CD14-positive monocyte (primary cell): ENCODE measurements at regions not wholly inside any gene's neighbourhood (a gene's known extent, or its start where the extent isn't known, plus 50 kb on each side); places are given as distances from the start of the nearest gene placed in this dataset.
"Not testable (repeated sequence)": the region's sequence is repeated elsewhere in the genome, so short reads cannot be mapped to it uniquely, and the experiment has no call there.

Source experiments
- DNase-seq, 3 donors: peaks; one replicate each; pipeline ENCODE4 v3.0.0-alpha.2; 2011 to 2022
- H2AFZ ChIP-seq: 2 replicates; pipeline ENCODE4 v1.6.0; 2012; ENCODE audit warnings: mild to moderate bottlenecking, low read depth, low read length, inconsistent platforms; ENCODE audit not compliant: insufficient read depth, poor library complexity, severe bottlenecking
- H3K27ac ChIP-seq, 2 donors: 1 replicate in 1 of 2; 2 replicates in 1 of 2; pipeline ENCODE4 v1.5.1; 2012 to 2013; ENCODE audit warnings: low read length in 2 of 2, control low read depth in 1 of 2, inconsistent platforms in 1 of 2, low read depth in 1 of 2, mild to moderate bottlenecking in 1 of 2
- H3K27me3 ChIP-seq, 2 donors: one replicate each; pipeline versions ENCODE4 v1.6.0 to v1.6.1; 2011 to 2013; ENCODE audit warnings: low read length in 2 of 2; ENCODE audit not compliant: control insufficient read depth in 2 of 2, insufficient read depth in 2 of 2
- H3K36me3 ChIP-seq, 2 donors: replicated peaks in 1 of 2; 1 replicate in 1 of 2; 2 replicates in 1 of 2; pipeline versions ENCODE4 v1.5.1 to v1.6.1; 2012 to 2013; ENCODE audit warnings: low read length in 2 of 2, control low read depth in 1 of 2, inconsistent platforms in 1 of 2, mild to moderate bottlenecking in 1 of 2; ENCODE audit not compliant: insufficient read depth in 2 of 2, control insufficient read depth in 1 of 2
- H3K4me1 ChIP-seq, 2 donors: 1 replicate in 1 of 2; 2 replicates in 1 of 2; pipeline versions ENCODE4 v1.5.1 to v1.6.1; 2012 to 2013; ENCODE audit warnings: low read length in 2 of 2, control low read depth in 1 of 2, inconsistent platforms in 1 of 2, mild to moderate bottlenecking in 1 of 2, moderate library complexity in 1 of 2; ENCODE audit not compliant: insufficient read depth in 2 of 2, control insufficient read depth in 1 of 2
- H3K4me2 ChIP-seq: replicated peaks from 2 replicates; pipeline ENCODE3; 2012; ENCODE audit warnings: low read length, moderate library complexity, mild to moderate bottlenecking; ENCODE audit not compliant: poor library complexity, severe bottlenecking; ENCODE audit errors: extremely low read depth
- H3K4me3 ChIP-seq, 3 experiments: fragments of 200-600 bp in 1 of 3; sonication (generic) in 1 of 3; replicated peaks in 1 of 3; 1 replicate in 2 of 3; 2 replicates in 1 of 3; pipeline ENCODE4 v1.5.1; 2011 to 2013; ENCODE audit warnings: low read length in 3 of 3, mild to moderate bottlenecking in 3 of 3, control low read depth in 2 of 3, low read depth in 2 of 3, inconsistent platforms in 1 of 3, moderate library complexity in 1 of 3
- H3K79me2 ChIP-seq: 2 replicates; pipeline ENCODE4 v1.6.0; 2012; ENCODE audit warnings: mild to moderate bottlenecking, control low read depth, inconsistent platforms, low read length, moderate library complexity; ENCODE audit not compliant: insufficient read depth
- H3K9ac ChIP-seq: 2 replicates; pipeline ENCODE4 v1.6.0; 2017; ENCODE audit warnings: low read length, mild to moderate bottlenecking; ENCODE audit not compliant: insufficient read depth, poor library complexity, severe bottlenecking
- H3K9me3 ChIP-seq, 2 donors: replicated peaks in 1 of 2; 1 replicate in 1 of 2; 2 replicates in 1 of 2; pipeline versions ENCODE4 v1.5.1 to v1.6.1; 2012 to 2013; ENCODE audit warnings: low read length in 2 of 2, control low read depth in 1 of 2; ENCODE audit not compliant: control insufficient read depth in 1 of 2, insufficient read depth in 1 of 2
- H4K20me1 ChIP-seq: 2 replicates; pipeline ENCODE4 v1.6.0; 2012; ENCODE audit warnings: mild to moderate bottlenecking, low read length, control low read depth, moderate library complexity; ENCODE audit not compliant: insufficient read depth
- H3K27ac Mint-ChIP-seq, 7 donors: one replicate each; pipeline ENCODE4 v1.8.0; 2020; ENCODE audit warnings: mild to moderate bottlenecking in 7 of 7, mixed read lengths in 7 of 7, moderate library complexity in 6 of 7, inconsistent platforms in 2 of 7
- H3K27me3 Mint-ChIP-seq, 3 donors: one replicate each; pipeline ENCODE4 v1.8.0; 2021 to 2022; ENCODE audit warnings: low read depth in 3 of 3, mild to moderate bottlenecking in 3 of 3, mixed read lengths in 3 of 3, moderate library complexity in 3 of 3, inconsistent platforms in 1 of 3
- H3K36me3 Mint-ChIP-seq, 2 donors: one replicate each; pipeline ENCODE4 v1.8.0; 2020; ENCODE audit warnings: mixed read lengths in 2 of 2, inconsistent platforms in 1 of 2, mild to moderate bottlenecking in 1 of 2
- H3K4me1 Mint-ChIP-seq: one replicate; pipeline ENCODE4 v1.8.0; 2020; ENCODE audit warnings: mild to moderate bottlenecking, mixed read lengths
- H3K4me3 Mint-ChIP-seq, 2 donors: one replicate each; pipeline ENCODE4 v1.8.0; 2020; ENCODE audit warnings: mild to moderate bottlenecking in 2 of 2, mixed read lengths in 2 of 2, moderate library complexity in 1 of 2
- H3K9me3 Mint-ChIP-seq, 7 donors: one replicate each; pipeline ENCODE4 v1.8.0; 2020 to 2022; ENCODE audit warnings: mixed read lengths in 7 of 7, mild to moderate bottlenecking in 6 of 7, moderate library complexity in 6 of 7, inconsistent platforms in 2 of 7
- WGBS: methylation state at CpG from one replicate; pipeline ENCODE4 v1.1.5; 2013; ENCODE audit warnings: missing lambda C conversion rate; ENCODE audit not compliant: insufficient coverage; 5-methylcytosine and 5-hydroxymethylcytosine counted together
- intact Hi-C, 2 donors: fragments of 100-400 bp; cut with micrococcal nuclease; formaldehyde crosslinking; loops; one replicate each; pipeline versions ENCODE4 v1.15.0 to v1.15.1; 2023
- TF ChIP-seq, protein P1 (sequence below): fragments of 200-600 bp; IDR thresholded peaks from one replicate; pipeline ENCODE4 v1.8.0; 2022; ENCODE audit warnings: antibody characterized with exemption, mild to moderate bottlenecking

DNA sequence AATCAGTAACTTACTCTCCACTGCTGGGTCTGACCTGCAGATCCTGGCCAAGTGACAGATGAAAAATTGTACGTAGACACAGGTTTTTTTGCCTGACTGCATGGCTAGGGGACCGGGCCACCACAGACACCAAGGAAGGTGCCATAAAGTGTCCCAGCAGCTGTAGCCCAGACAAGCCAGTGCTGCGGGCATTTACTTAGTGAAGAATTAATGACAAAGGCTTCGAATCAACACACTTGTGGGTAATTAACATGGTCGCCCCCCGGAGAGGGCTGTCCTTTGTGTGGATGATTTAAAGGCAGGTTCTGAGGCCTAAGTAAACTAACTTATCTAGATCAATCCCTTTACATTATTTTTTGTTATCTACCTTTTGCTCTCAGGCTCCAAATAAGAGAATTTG, 1709.1 kb upstream of the LRRTM1 start:
- no peak for DNase-seq
- TF ChIP-seq, protein P1, sequence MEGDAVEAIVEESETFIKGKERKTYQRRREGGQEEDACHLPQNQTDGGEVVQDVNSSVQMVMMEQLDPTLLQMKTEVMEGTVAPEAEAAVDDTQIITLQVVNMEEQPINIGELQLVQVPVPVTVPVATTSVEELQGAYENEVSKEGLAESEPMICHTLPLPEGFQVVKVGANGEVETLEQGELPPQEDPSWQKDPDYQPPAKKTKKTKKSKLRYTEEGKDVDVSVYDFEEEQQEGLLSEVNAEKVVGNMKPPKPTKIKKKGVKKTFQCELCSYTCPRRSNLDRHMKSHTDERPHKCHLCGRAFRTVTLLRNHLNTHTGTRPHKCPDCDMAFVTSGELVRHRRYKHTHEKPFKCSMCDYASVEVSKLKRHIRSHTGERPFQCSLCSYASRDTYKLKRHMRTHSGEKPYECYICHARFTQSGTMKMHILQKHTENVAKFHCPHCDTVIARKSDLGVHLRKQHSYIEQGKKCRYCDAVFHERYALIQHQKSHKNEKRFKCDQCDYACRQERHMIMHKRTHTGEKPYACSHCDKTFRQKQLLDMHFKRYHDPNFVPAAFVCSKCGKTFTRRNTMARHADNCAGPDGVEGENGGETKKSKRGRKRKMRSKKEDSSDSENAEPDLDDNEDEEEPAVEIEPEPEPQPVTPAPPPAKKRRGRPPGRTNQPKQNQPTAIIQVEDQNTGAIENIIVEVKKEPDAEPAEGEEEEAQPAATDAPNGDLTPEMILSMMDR: no peak
- no peaks in the 10 kb centered on the region for H3K27me3 ChIP-seq
- H3K36me3 ChIP-seq: no peaks in the 10 kb centered on the region
- intact Hi-C loops: no loop called here
- Mint-ChIP-seq H3K27me3 (no peaks in the 10 kb centered on the region), H3K36me3 (no peaks in the 10 kb centered on the region), H3K4me3 (no peak overlapping the region), H3K9me3 (peaks cover 0 to 4% (median 1%) of the 10 kb centered on the region in 7 donors), H3K27ac (no peak overlapping the region), H3K4me1 (no peaks in the 10 kb centered on the region)
- no peak overlapping the region for H3K9ac ChIP-seq
- H3K4me1 ChIP-seq: no peaks in the 10 kb centered on the region
- WGBS: 92% methylated on average over 2 of the region's 6 CpGs
- no peak overlapping the region for H3K27ac ChIP-seq
- no peak overlapping the region for H2AFZ ChIP-seq
- H3K4me3 ChIP-seq: no peak overlapping the region
- H3K79me2 ChIP-seq: no peaks in the 10 kb centered on the region
- H3K9me3 ChIP-seq: peaks cover 0 to 3% of the 10 kb centered on the region in 2 donors
- no peak overlapping the region for H3K4me2 ChIP-seq
- no peaks in the 10 kb centered on the region for H4K20me1 ChIP-seq

DNA sequence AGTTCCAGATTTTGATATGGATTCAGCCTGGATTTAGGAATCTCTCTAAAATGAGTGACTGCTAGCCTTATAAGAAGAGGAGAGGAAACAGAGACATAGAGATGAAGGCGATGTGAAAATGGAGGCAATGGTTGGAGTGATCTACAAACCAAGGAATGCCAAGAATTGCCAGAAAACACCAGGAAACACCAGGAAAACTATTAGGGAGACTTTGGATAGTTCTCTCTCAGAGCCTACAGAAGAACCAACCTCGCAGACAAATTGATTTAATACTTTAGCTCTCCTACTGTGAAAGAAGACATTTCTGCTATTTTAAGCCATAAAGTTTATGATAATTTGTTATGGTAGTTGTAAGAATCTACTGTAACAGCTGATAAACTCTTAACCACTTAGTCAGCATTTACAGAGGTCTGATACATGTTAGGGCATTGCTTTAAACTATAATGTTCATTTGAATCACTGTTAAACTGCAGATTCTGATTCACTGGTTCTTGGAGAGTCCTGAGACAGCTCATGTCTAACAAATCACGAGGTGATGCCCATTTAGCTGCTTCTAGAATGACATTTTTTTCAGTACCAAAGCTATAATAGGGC, 1702.6 kb upstream of the LRRTM1 start:
- Mint-ChIP-seq H3K27me3 (no peaks in the 10 kb centered on the region), H3K27ac (no peak overlapping the region), H3K9me3 (peaks cover 0 to 3% (median 2%) of the 10 kb centered on the region in 7 donors), H3K4me1 (no peaks in the 10 kb centered on the region), H3K36me3 (no peaks in the 10 kb centered on the region), H3K4me3 (no peak overlapping the region)
- Histone ChIP-seq H3K4me3 (no peak overlapping the region), H3K27ac (no peak overlapping the region), H3K9me3 (no peaks in the 10 kb centered on the region), H3K4me2 (no peak overlapping the region), H3K36me3 (no peaks in the 10 kb centered on the region), H3K27me3 (no peaks in the 10 kb centered on the region), H3K4me1 (no peaks in the 10 kb centered on the region), H3K79me2 (no peaks in the 10 kb centered on the region), H4K20me1 (no peaks in the 10 kb centered on the region), H3K9ac (no peak overlapping the region), H2AFZ (no peak overlapping the region)
- TF ChIP-seq, protein P1: no peak
- intact Hi-C loops: no loop called here
- 100% methylated on average over 1 of the region's 3 CpGs for WGBS
- DNase-seq: no peak

DNA sequence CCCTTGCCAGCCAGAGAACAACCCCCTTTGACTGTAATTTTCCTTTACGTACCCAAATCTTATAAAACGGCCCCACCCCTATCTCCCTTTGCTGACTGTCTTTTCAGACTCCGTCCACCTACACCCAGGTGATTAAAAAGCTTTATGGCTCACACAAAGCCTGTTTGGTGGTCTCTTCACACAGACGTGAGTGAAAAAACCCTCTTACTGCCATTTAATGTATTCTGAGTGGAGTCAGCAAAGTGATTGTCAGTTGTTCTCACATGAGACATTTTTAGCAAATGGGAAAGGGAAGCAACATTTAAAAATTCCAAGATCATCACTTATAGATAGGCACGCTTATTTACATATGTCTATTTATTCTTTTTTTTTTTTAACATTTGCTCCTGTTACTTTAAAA, 1701.3 kb upstream of the LRRTM1 start:
- H3K4me3 ChIP-seq, H2AFZ ChIP-seq, H3K27ac ChIP-seq, H3K36me3 Mint-ChIP-seq, H3K9me3 Mint-ChIP-seq, H3K27me3 ChIP-seq, H3K4me3 Mint-ChIP-seq, H3K27ac Mint-ChIP-seq, H3K9me3 ChIP-seq, H3K36me3 ChIP-seq, H3K9ac ChIP-seq, H3K79me2 ChIP-seq, H3K27me3 Mint-ChIP-seq, H3K4me1 ChIP-seq, intact Hi-C loops, DNase-seq, H3K4me2 ChIP-seq, H4K20me1 ChIP-seq, H3K4me1 Mint-ChIP-seq: not testable (repeated sequence)
- 100% methylated on average over 1 of the region's 5 CpGs for WGBS
